Psoas muscle (tissue), 7 donors: ENCODE measurements at regions not wholly inside any gene's neighbourhood (a gene's known extent, or its start where the extent isn't known, plus 50 kb on each side); places are given as distances from the start of the nearest gene placed in this dataset.

ENCODE experiments used
- ATAC-seq, 4 donors: fragments of 200-7000 bp; cut with Tn5 transposase; one replicate each; pipeline ENCODE4 v1.9.1; 2020; ENCODE audit warnings: moderate library complexity in 3 of 4, mild to moderate bottlenecking in 2 of 4
- DNase-seq, 2 donors: peaks; one replicate each; pipeline ENCODE4 v3.0.0-alpha.2; 2020
- H3K27ac ChIP-seq: fragments of 200-600 bp; one replicate; pipeline ENCODE4 v1.8.0; 2022
- H3K27me3 ChIP-seq, 3 donors: fragments of 200-600 bp in 1 of 3; one replicate each; pipeline versions ENCODE4 v1.6.1 to v1.8.0; 2013 to 2022; ENCODE audit warnings: low read length in 2 of 3, mild to moderate bottlenecking in 2 of 3, moderate library complexity in 1 of 3; ENCODE audit not compliant: insufficient read depth in 3 of 3
- H3K36me3 ChIP-seq, 2 donors: fragments of 200-600 bp in 1 of 2; one replicate each; pipeline versions ENCODE4 v1.6.1 to v1.8.0; 2013 to 2022; ENCODE audit warnings: low read depth in 1 of 2, mild to moderate bottlenecking in 1 of 2, moderate library complexity in 1 of 2; ENCODE audit not compliant: insufficient read depth in 1 of 2
- H3K4me1 ChIP-seq: fragments of 200-600 bp; one replicate; pipeline ENCODE4 v1.8.0; 2022
- H3K4me3 ChIP-seq: fragments of 200-600 bp; one replicate; pipeline ENCODE4 v1.8.0; 2022; ENCODE audit warnings: mild to moderate bottlenecking
- H3K9me3 ChIP-seq: fragments of 200-600 bp; one replicate; pipeline ENCODE4 v1.8.0; 2022
- WGBS, 3 donors: extraction: QIAGEN DNeasy Blood & Tissue Kit; methylation state at CpG; one replicate each; pipeline versions ENCODE4 v1.1.6 to v1.1.7; 2013; 5-methylcytosine and 5-hydroxymethylcytosine counted together
- intact Hi-C, 2 donors: fragments of 100-400 bp; cut with DNase I; formaldehyde crosslinking; loops; one replicate each; pipeline versions ENCODE4 v1.11.0 to v1.14.2; 2022
- TF ChIP-seq, protein P1 (sequence below): fragments of 200-600 bp; IDR thresholded peaks from one replicate; pipeline ENCODE4 v1.8.0; 2022; ENCODE audit warnings: antibody characterized with exemption
- donor health status: healthy with polysubstance abuse.
- donor health status: DM: no; HTN: no; CAD: no; lungs with moderate emphysema.
- donor health status: Bipolar disorder and iron deficiency.
- donor health status: healthy.
- donor health status: DM: yes; HTN: yes; CAD: no.
- donor health status: DM: no; HTN: no; CAD: no.
- donor health status: DM: yes; HTN: yes; CAD: no.

DNA sequence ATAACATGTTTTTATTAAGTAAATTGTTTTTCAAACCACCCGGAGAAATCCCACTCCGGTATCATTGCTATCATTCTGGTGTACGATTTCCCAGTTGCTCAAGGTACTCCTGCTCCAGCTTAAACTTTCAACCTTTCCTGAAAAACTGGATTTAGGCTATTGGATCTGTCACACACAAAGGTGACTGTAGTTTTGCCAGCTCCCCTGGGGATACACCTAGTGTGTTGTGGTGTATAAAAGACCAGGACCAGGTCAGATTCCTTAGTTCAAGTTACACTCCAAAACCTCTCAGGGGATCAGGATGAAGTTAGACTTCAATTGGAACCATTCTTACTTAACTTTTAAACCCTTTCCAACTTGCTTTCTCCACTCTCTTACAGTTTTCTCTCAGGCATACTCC is 303.9 kb downstream of the NOVA1 start:
- ATAC-seq (no peak), DNase-seq (no peak)
- no peak overlapping the region for H3K4me3 ChIP-seq
- H3K27ac ChIP-seq, result no peak overlapping the region
- H3K9me3 ChIP-seq, result no peaks in the 10 kb centered on the region
- TF ChIP-seq, protein P1, sequence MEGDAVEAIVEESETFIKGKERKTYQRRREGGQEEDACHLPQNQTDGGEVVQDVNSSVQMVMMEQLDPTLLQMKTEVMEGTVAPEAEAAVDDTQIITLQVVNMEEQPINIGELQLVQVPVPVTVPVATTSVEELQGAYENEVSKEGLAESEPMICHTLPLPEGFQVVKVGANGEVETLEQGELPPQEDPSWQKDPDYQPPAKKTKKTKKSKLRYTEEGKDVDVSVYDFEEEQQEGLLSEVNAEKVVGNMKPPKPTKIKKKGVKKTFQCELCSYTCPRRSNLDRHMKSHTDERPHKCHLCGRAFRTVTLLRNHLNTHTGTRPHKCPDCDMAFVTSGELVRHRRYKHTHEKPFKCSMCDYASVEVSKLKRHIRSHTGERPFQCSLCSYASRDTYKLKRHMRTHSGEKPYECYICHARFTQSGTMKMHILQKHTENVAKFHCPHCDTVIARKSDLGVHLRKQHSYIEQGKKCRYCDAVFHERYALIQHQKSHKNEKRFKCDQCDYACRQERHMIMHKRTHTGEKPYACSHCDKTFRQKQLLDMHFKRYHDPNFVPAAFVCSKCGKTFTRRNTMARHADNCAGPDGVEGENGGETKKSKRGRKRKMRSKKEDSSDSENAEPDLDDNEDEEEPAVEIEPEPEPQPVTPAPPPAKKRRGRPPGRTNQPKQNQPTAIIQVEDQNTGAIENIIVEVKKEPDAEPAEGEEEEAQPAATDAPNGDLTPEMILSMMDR, result no peak
- WGBS, 3 donors, result 32 to 48% (median 48%) methylated on average over 3 of the region's 3 CpGs
- no peaks in the 10 kb centered on the region for H3K27me3 ChIP-seq
- no peaks in the 10 kb centered on the region for H3K36me3 ChIP-seq
- intact Hi-C loops, result no loop called here
- H3K4me1 ChIP-seq, result no peaks in the 10 kb centered on the region

DNA sequence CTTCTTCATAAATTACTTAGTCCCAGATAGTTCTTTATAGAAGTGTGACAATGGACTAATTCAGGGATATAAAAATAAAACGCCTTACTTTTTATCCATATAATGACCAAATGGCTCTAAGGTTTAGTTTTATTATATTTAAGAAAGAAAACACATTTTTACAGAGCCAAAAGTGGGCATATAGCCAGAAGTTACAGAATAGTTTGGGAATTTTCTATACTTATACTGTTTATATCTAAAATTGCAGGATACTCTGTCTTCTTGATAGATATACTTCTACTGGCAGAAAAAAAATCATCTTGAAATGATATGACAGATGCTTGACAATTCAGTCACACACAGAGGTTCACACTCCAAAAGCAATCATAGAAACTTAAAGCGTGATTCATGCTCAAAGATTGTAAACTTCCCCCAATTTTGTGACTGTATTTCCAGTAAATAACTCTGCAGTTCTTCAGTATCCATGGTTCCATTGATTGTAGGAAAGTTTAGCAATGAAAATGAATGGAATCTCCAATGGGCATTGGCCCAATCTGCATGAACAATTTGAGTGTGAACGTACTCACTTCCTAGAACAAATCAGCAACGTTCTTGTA is 307.8 kb downstream of the NOVA1 start:
- Histone ChIP-seq H3K4me3 (no peak overlapping the region), H3K27ac (no peak overlapping the region), H3K36me3 (no peaks in the 10 kb centered on the region), H3K9me3 (no peaks in the 10 kb centered on the region), H3K27me3 (no peaks in the 10 kb centered on the region), H3K4me1 (no peaks in the 10 kb centered on the region)
- ATAC-seq, result no peak
- DNase-seq, result no peak
- intact Hi-C loops, result no loop called here
- TF ChIP-seq, protein P1, result no peak
- WGBS, 3 donors, result 29 to 65% (median 29%) methylated on average over 4 of the region's 4 CpGs

DNA sequence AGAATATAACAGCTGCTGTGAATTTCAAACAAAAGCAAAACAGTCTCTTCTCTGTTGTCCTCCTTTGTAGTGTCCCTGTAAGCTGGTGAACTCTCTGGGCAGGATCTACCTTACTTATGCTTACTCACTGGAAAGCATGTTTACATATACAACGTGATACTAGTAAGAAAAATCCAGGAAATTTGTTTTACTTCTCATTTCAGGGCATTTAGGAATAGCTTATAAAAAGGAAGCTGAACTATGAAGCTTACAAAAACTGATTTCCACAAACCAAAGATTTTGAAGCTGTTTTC is 311.0 kb downstream of the NOVA1 start:
- no peaks in the 10 kb centered on the region for H3K36me3 ChIP-seq
- WGBS, 3 donors, result 0 to 6% (median 2%) methylated on average over 1 of the region's 1 CpG
- no peak overlapping the region for H3K4me3 ChIP-seq
- TF ChIP-seq, protein P1, result no peak
- H3K9me3 ChIP-seq, result no peaks in the 10 kb centered on the region
- no peaks in the 10 kb centered on the region for H3K4me1 ChIP-seq
- H3K27ac ChIP-seq, result no peak overlapping the region
- ATAC-seq, result no peak
- intact Hi-C loops, result no loop called here
- no peak for DNase-seq
- H3K27me3 ChIP-seq, result no peaks in the 10 kb centered on the region

DNA sequence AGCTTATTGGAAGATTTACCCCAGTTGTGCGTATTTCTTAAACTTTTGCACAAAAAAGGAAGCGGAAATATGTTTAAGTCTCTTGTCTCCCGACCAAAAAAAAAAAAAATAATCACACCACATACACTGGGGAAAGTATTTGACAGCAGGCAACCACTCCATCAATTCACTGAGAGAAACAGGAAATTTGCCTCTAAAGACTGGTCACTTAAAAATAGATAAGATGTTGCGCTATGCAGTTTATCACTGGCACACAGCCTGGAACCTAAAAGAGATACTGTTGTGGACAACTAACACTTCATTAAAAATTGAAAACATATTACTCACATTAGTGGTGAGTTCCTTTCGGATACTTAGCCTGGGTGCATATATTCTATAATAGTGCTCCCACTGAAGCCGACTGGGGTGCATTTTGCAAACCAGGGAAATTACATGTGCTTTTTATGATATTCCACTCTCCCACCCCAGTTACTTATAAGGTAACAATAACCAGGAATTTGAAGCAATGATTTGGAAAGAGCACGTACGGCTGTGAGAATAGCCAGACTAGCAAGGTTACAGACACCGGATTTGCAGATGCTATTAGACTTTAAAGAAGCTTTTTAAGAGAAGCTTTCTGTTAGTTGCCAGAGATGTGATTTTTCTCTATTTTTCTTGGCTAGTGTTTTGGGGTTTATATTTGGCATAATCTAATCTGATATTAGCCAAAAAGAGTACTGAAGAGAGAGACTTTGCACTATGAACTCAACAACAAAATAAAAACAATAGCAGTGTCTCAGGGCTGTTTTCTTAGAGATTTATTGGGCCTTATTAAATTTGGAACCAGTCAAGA is 311.5 kb downstream of the NOVA1 start:
- Histone ChIP-seq H3K4me3 (no peak overlapping the region), H3K27me3 (no peaks in the 10 kb centered on the region), H3K27ac (no peak overlapping the region), H3K36me3 (no peaks in the 10 kb centered on the region), H3K9me3 (no peaks in the 10 kb centered on the region), H3K4me1 (no peaks in the 10 kb centered on the region)
- no peak for ATAC-seq
- TF ChIP-seq, protein P1, result no peak
- WGBS, 3 donors, result 42 to 61% (median 48%) methylated on average over 9 of the region's 9 CpGs
- intact Hi-C loops, result no loop called here
- no peak for DNase-seq
